GM18507 (cell line): ENCODE measurements at regions not wholly inside any gene's neighbourhood (a gene's known extent, or its start where the extent isn't known, plus 50 kb on each side); places are given as distances from the start of the nearest gene placed in this dataset.
"Not testable (repeated sequence)": the region's sequence is repeated elsewhere in the genome, so short reads cannot be mapped to it uniquely, and the experiment has no call there.

Experiments
- DNase-seq: peaks from one replicate; pipeline ENCODE4 v3.0.0; 2011; ENCODE audit warnings: low read depth; ENCODE audit not compliant: insufficient read length; ENCODE audit errors: extremely low spot score
- FAIRE-seq: peaks from 2 replicates; lab custom pipeline; 2011; peaks lifted over from hg19 to GRCh38; lab: Jason Lieb, UNC

GRCh38 chr10:35889971-35890675 lies 248.0 kb upstream of the FZD8 start:
- DNase-seq = no peak
- FAIRE-seq = no peak

DNA sequence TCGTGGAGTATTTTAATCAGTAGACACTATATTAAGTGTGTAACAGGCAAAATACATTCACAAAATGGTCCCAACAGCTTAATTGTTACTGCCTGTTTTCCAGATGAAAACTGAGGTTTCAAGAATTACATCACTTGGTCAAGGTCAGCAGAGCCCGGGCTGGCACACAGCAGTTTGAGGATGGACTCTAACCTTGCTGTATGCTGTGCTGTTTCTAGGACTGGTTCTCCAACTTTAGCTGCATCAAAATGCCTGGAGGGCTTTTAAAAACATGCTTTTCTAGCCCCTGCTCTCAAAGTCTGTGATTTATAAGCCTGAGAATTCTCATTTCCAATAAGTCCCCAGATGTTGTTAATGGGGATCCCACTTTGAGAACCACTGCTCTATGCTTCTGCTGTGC lies 247.1 kb upstream of the FZD8 start:
- DNase-seq (no peak), FAIRE-seq (no peak)

DNA sequence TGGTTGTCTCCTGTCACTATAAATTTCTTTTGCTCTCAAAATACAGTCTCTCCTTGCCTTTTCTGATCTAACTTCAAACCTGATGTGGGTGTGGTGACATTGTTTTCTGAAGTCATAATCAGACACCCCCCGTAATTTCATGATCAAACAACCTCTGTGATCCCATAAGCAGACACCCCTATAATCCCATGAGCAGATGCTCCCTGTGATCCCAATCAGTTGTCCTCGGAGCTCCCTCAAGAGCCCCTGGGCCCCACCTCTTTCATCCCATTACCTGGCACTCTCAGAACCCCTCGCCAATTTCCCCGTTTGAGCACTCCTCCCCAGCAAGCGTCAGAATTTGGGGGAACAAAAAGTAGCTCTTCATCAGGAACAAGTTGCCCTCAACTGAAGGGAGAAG lies 246.3 kb upstream of the FZD8 start:
- DNase-seq (no peak), FAIRE-seq (no peak)

- no peak for DNase-seq
- no peak for FAIRE-seq
Measured at GRCh38 chr10:35887685-35888084, 245.6 kb upstream of the FZD8 start.

DNA sequence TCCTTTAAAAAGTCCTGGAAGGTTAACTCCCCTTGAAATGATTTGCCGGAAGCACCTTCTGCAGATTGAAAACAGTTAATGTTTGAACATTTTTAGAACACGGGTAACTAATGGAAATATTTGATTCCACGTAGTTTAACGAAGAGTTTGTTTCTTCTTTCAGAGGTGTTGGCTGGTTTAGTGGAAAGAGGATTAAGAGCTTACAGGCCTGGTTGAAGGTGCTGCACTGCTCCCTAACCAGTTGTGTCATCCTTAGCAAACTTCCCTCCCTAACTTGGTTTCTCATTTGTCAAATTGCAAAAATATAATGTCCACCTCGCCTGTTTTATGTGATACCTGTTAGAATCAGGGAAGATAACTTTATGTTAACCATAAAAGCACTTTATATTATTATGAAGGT lies 243.0 kb upstream of the FZD8 start:
- FAIRE-seq = no peak
- DNase-seq = no peak

GRCh38 chr10:35884657-35885071 lies 242.6 kb upstream of the FZD8 start:
- FAIRE-seq (no peak), DNase-seq (no peak)

GRCh38 chr10:35882422-35883150 lies 240.5 kb upstream of the FZD8 start:
- FAIRE-seq (no peak), DNase-seq (no peak)

GRCh38 chr10:35881320-35881719 lies 239.2 kb upstream of the FZD8 start:
- DNase-seq (no peak), FAIRE-seq (no peak)

- DNase-seq (no peak), FAIRE-seq (no peak)
Measured at GRCh38 chr10:35876248-35876647, 234.2 kb upstream of the FZD8 start.

- DNase-seq (no peak), FAIRE-seq (no peak)
Measured at GRCh38 chr10:35875016-35875676, 233.1 kb upstream of the FZD8 start.

DNA sequence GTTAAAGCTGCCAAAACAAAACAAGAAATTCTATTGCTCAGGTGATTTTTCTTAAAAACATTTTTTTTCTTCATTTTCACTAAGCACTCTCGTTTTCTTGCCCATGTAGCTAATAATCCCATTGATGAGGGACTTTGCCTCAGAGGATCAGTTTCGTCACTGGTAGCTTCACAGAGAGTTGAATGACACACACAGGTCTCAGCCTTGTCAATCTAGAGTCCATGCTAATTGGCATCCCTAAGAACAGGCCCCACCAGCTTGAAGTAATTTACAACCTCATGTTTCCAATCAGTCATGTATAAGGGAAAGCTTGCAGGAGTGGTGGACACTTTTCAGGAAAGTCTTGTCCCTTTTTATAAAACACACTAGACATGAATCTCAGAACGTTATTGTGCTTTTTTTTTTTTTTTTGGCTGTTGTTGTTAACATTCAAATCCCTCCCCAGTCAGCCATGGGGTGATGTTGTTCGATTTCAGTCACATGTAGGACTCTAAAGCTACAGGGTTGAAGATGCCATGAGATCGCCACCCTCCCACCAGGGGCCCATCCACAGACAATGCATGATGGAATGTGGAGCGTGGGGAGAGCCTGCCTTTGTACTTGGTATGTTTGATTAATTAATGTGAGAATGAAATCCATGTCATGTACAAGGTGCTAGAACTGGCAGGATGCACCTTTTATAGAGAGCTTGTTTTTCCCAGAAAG lies 232.4 kb upstream of the FZD8 start:
- DNase-seq = no peak
- FAIRE-seq = no peak

DNA sequence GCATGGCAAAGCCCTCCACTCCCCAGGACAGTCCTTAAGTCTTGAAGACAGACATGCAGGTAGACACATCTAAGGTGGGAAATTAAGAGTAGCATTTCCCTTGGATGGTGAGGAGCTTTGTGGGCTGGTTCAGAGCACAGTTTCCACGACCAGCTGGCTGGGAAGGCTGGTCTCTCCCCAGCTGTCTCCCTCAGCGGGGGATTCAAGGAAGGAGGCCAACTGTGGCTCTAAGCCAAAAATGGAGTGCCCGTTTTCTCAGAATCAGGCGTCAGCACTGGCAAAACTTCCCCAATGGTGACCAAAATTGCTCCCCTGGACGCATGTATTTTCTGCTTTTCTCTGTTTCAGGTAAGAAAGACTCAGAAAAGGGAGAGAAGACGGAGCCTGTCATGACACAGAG lies 230.6 kb upstream of the FZD8 start:
- DNase-seq (no peak), FAIRE-seq (no peak)

DNA sequence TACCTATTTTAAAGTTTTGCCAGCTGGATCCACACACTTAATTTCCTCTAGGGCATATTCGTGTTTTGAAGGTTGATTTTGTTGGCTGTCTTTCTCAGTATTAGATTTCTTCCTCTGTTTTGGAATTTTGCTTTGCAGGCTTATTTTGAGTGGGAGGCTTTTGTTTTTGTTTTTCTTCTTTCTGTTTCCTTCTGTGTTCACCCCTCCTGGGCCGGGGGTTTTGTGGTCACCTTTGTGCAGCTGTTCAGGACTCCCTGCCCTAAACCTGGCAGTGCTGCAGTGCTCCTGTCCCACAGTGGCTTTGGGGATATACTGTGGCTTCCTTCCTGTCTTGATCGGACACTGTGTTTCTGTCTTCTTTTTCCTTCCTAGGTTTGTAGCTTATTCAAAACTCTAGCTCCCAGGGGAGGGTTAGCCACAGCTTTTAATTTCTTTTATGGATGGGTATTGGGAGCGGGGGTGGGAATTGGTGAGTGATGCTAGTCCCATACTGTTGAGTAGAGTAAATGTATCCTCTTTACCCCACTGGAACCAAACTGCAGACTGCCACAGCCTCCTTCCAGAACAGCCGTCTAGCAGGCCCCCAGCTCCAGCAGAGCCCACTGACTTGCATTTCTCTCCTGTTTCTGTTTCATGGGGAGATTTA lies 228.7 kb upstream of the FZD8 start:
- DNase-seq = no peak
- FAIRE-seq = no peak

GRCh38 chr10:35858676-35859283 lies 216.7 kb upstream of the FZD8 start:
- not testable (repeated sequence) for FAIRE-seq, DNase-seq

DNA sequence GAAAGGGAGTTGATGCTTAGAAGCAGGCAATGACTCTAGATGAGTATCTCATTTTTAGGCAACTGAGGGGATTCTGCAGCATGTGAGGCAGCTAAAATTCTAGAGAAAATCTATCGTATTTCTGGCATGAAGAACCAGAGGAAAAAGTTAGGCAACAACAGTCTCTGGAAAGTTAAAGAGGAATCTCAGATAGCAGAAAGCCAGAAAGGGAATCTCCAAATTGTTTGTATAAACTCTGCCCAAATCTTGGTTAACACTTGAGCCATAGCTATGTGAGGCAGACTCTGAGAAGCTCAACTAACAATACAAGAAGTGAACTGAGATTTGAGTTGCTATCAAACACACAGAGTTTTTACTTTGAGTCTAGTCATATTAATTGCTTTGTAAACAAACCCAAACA lies 215.8 kb upstream of the FZD8 start:
- DNase-seq (no peak), FAIRE-seq (peak; percentile 47)

GRCh38 chr10:35855155-35855947 lies 213.3 kb upstream of the FZD8 start:
- no peak for DNase-seq
- FAIRE-seq = no peak

GRCh38 chr10:35854661-35855060 lies 212.6 kb upstream of the FZD8 start:
- DNase-seq = no peak

GRCh38 chr10:35852721-35853120 lies 210.6 kb upstream of the FZD8 start:
- FAIRE-seq (no peak), DNase-seq (no peak)

More at GRCh38 chr10:35854661-35855060, 212.6 kb upstream of the FZD8 start:
- FAIRE-seq = no peak
